ENCODE measurements at regions not wholly inside any gene's neighbourhood (a gene's known extent, or its start where the extent isn't known, plus 50 kb on each side); places are given as distances from the start of the nearest gene placed in this dataset.

- TF ChIP-seq CTCF (IDR thresholded peaks at IDR 0.05) (no peak), POLR2A (IDR thresholded peaks at IDR 0.05) (no peak)
These were observed 131.8 kb upstream of the S100G start for GRCh38 chrX:16518131-16518530.

All from esophagus squamous epithelium (tissue), 4 donors.